H1 (cell line): ENCODE measurements at regions not wholly inside any gene's neighbourhood (a gene's known extent, or its start where the extent isn't known, plus 50 kb on each side); places are given as distances from the start of the nearest gene placed in this dataset.

Experiments
- CTCF ChIA-PET: fragments of 300-600 bp; sonication (Branson Sonifier 250); formaldehyde crosslinking; loops from one replicate; lab custom pipeline; 2021; ENCODE audit not compliant: partially characterized antibody; lab: Charles Lee
- POLR2A ChIA-PET: fragments of 300-600 bp; sonication (Branson Sonifier 250); formaldehyde crosslinking; loops from one replicate; lab custom pipeline; 2021; ENCODE audit warnings: inconsistent platforms; ENCODE audit not compliant: partially characterized antibody; lab: Charles Lee
- DNase-seq, 2 experiments: peaks; one replicate each; pipeline versions ENCODE4 v3.0.0 to v3.0.0-alpha.2; 2010 to 2022; ENCODE audit warnings: low spot score in 2 of 2, low read depth in 1 of 2, mixed read lengths in 1 of 2
- FAIRE-seq: peaks from 2 replicates; lab custom pipeline; 2011; peaks lifted over from hg19 to GRCh38; lab: Jason Lieb, UNC
- H2AFZ ChIP-seq: 2 replicates; pipeline ENCODE4 v1.8.1; 2012; ENCODE audit warnings: low read length, inconsistent platforms
- H2AK5ac ChIP-seq: 2 replicates; pipeline ENCODE4 v1.6.1; 2013; ENCODE audit warnings: low read depth, low read length
- H2BK120ac ChIP-seq: replicated peaks from 2 replicates; pipeline ENCODE3; 2013; ENCODE audit warnings: low read depth, low read length, inconsistent platforms
- H2BK12ac ChIP-seq: 2 replicates; pipeline ENCODE4 v1.6.1; 2013; ENCODE audit warnings: low read depth, low read length
- H2BK15ac ChIP-seq: 2 replicates; pipeline ENCODE4 v1.6.1; 2013; ENCODE audit warnings: low read length
- H2BK20ac ChIP-seq: 2 replicates; pipeline ENCODE4 v1.6.1; 2013; ENCODE audit warnings: low read length
- H2BK5ac ChIP-seq: 2 replicates; pipeline ENCODE4 v1.6.1; 2013; ENCODE audit warnings: low read depth, low read length
- H3K14ac ChIP-seq: 2 replicates; pipeline ENCODE4 v1.6.1; 2013; ENCODE audit warnings: inconsistent platforms; ENCODE audit not compliant: insufficient read length
- H3K18ac ChIP-seq: 2 replicates; pipeline ENCODE4 v1.6.1; 2013; ENCODE audit warnings: low read length; ENCODE audit errors: extremely low read depth
- H3K23ac ChIP-seq: 2 replicates; pipeline ENCODE4 v1.6.1; 2013; ENCODE audit warnings: inconsistent platforms; ENCODE audit not compliant: insufficient read length
- H3K23me2 ChIP-seq: 2 replicates; pipeline ENCODE4 v1.6.1; 2013; ENCODE audit warnings: low read depth, low read length
- H3K27ac ChIP-seq: 2 replicates; pipeline ENCODE4 v1.6.1; 2011; ENCODE audit warnings: low read depth, low read length, inconsistent platforms
- H3K27me3 ChIP-seq, 4 experiments: replicated peaks in 1 of 4; 1 replicate in 1 of 4; 2 replicates in 3 of 4; pipeline versions ENCODE4 v1.6.1 to v1.8.1; 2011 to 2013; ENCODE audit warnings: low read length in 3 of 4, mild to moderate bottlenecking in 3 of 4, inconsistent platforms in 2 of 4, mixed read lengths in 2 of 4, moderate library complexity in 1 of 4; ENCODE audit not compliant: control insufficient read depth in 3 of 4, insufficient read depth in 3 of 4; ENCODE audit errors: extremely low read depth in 1 of 4
- H3K36me3 ChIP-seq, 4 experiments: 2 replicates each; pipeline versions ENCODE4 v1.6.1 to v1.8.1; 2011 to 2013; ENCODE audit warnings: mild to moderate bottlenecking in 4 of 4, low read length in 3 of 4, moderate library complexity in 2 of 4, control low read depth in 1 of 4, inconsistent platforms in 1 of 4; ENCODE audit not compliant: insufficient read depth in 4 of 4, control insufficient read depth in 2 of 4
- H3K4ac ChIP-seq: replicated peaks from 2 replicates; pipeline ENCODE3; 2013; ENCODE audit warnings: low read length, low read depth, mixed read lengths, inconsistent platforms; ENCODE audit not compliant: insufficient read length
- H3K4me1 ChIP-seq, 4 experiments: replicated peaks in 1 of 4; 1 replicate in 1 of 4; 2 replicates in 3 of 4; pipeline versions ENCODE4 v1.6.1 to v1.8.1; 2011 to 2013; ENCODE audit warnings: low read length in 3 of 4, inconsistent platforms in 2 of 4, mixed read lengths in 1 of 4; ENCODE audit not compliant: insufficient read depth in 4 of 4, control insufficient read depth in 3 of 4
- H3K4me2 ChIP-seq, 2 experiments: 2 replicates each; pipeline versions ENCODE4 v1.6.1 to v1.8.1; 2011 to 2013; ENCODE audit warnings: low read depth in 2 of 2, low read length in 2 of 2, control low read depth in 1 of 2, inconsistent platforms in 1 of 2, mild to moderate bottlenecking in 1 of 2; ENCODE audit not compliant: insufficient read depth in 1 of 2
- H3K4me3 ChIP-seq, 4 experiments: fragments of 200-600, 300-600 bp in 1 of 4; sonication (generic), shearing (Covaris generic), sonication (Bioruptor Twin) in 1 of 4; 2 replicates each; pipeline versions ENCODE4 v1.5.1 to v1.8.1; 2011 to 2016; ENCODE audit warnings: low read length in 4 of 4, low read depth in 3 of 4, control low read depth in 2 of 4, inconsistent platforms in 2 of 4, mild to moderate bottlenecking in 2 of 4, mixed read lengths in 1 of 4, moderate library complexity in 1 of 4; ENCODE audit not compliant: insufficient read depth in 2 of 4; ENCODE audit errors: extremely low read depth in 1 of 4
- H3K56ac ChIP-seq: replicated peaks from 2 replicates; pipeline ENCODE3; 2013; ENCODE audit warnings: low read depth, mild to moderate bottlenecking, mixed read lengths, low read length, inconsistent platforms; ENCODE audit not compliant: insufficient read length
- H3K79me1 ChIP-seq: 2 replicates; pipeline ENCODE4 v1.6.1; 2013; ENCODE audit warnings: low read depth, low read length, control low read depth
- H3K79me2 ChIP-seq, 2 experiments: 2 replicates each; pipeline versions ENCODE4 v1.6.1 to v1.8.1; 2012 to 2013; ENCODE audit warnings: low read length in 2 of 2, mild to moderate bottlenecking in 2 of 2, inconsistent platforms in 1 of 2; ENCODE audit not compliant: insufficient read depth in 2 of 2, control insufficient read depth in 1 of 2
- H3K9ac ChIP-seq, 4 experiments: replicated peaks in 1 of 4; 1 replicate in 1 of 4; 2 replicates in 3 of 4; pipeline versions ENCODE4 v1.6.1 to v1.8.1; 2011 to 2013; ENCODE audit warnings: low read depth in 3 of 4, low read length in 3 of 4, control low read depth in 2 of 4, mild to moderate bottlenecking in 2 of 4, moderate library complexity in 2 of 4, inconsistent platforms in 1 of 4; ENCODE audit errors: extremely low read depth in 1 of 4
- H3K9me3 ChIP-seq, 2 experiments: 2 replicates each; pipeline versions ENCODE4 v1.6.1 to v1.8.1; 2012 to 2013; ENCODE audit warnings: mild to moderate bottlenecking in 2 of 2, moderate library complexity in 2 of 2, control low read depth in 1 of 2, inconsistent platforms in 1 of 2, low read depth in 1 of 2, low read length in 1 of 2, mixed read lengths in 1 of 2; ENCODE audit not compliant: insufficient read depth in 2 of 2
- H4K20me1 ChIP-seq, 2 experiments: replicated peaks in 1 of 2; 2 replicates each; pipeline versions ENCODE3 to v1.8.1; 2011 to 2013; ENCODE audit warnings: inconsistent platforms in 2 of 2, low read length in 2 of 2, mild to moderate bottlenecking in 1 of 2; ENCODE audit not compliant: insufficient read depth in 2 of 2, control insufficient read depth in 1 of 2
- H4K5ac ChIP-seq: 2 replicates; pipeline ENCODE4 v1.6.1; 2013; ENCODE audit warnings: low read length, low read depth, mixed read lengths, inconsistent platforms; ENCODE audit not compliant: insufficient read length
- H4K8ac ChIP-seq: 2 replicates; pipeline ENCODE4 v1.8.0; 2013; ENCODE audit warnings: mild to moderate bottlenecking, moderate library complexity, low read length, inconsistent platforms; ENCODE audit not compliant: insufficient read depth; ENCODE audit errors: extremely low read depth
- H4K91ac ChIP-seq: replicated peaks from 2 replicates; pipeline ENCODE3; 2013; ENCODE audit warnings: low read length, mixed read lengths, inconsistent platforms; ENCODE audit not compliant: insufficient read length
- CTCF ChIP-seq, 3 experiments: IDR thresholded peaks; 1 replicate in 2 of 3; 2 replicates in 1 of 3; pipeline versions ENCODE4 v1.5.1 to v1.6.1; 2011; ENCODE audit warnings: low read length in 3 of 3, mild to moderate bottlenecking in 3 of 3, inconsistent platforms in 2 of 3, low read depth in 1 of 3, moderate library complexity in 1 of 3; ENCODE audit not compliant: insufficient read depth in 1 of 3; ENCODE audit errors: control extremely low read depth in 1 of 3
- NANOG ChIP-seq: IDR thresholded peaks from 2 replicates; pipeline ENCODE4 v1.6.1; 2011; ENCODE audit warnings: low read length, low read depth, mild to moderate bottlenecking, inconsistent platforms; ENCODE audit not compliant: insufficient read depth, poor library complexity, severe bottlenecking
- WGBS, 2 experiments: shearing (Covaris generic) in 1 of 2; methylation state at CpG; one replicate each; pipeline versions ENCODE4 v1.1.6 to v1.1.7; 2013 to 2015; ENCODE audit warnings: low lambda C conversion rate in 2 of 2, mixed read lengths in 2 of 2, inconsistent platforms in 1 of 2, low coverage in 1 of 2, missing lambda C conversion rate in 1 of 2; ENCODE audit not compliant: insufficient replicate concordance in 2 of 2, insufficient coverage in 1 of 2, insufficient read length in 1 of 2; ENCODE audit errors: extremely low coverage in 1 of 2, missing lambda C conversion rate in 1 of 2; 5-methylcytosine and 5-hydroxymethylcytosine counted together

DNA sequence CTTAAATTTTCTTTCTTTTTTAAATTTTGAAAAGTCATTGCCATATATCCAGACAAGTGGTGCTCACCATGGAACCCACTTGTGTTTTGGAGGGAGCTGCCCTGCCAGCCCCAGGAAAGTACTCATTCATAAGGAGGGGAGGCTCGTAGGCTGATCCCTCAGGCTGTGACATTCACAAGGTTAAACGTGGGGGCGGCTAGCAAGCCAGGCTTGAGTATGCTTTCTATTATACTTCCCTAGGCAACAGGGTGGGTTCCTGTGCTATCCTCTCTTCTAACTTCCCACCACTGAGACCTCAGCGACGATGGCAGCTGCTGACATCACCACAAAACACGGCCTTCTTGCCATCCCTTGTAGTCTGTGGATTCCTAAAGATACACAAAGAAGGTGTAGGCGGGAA lies 160.5 kb upstream of the C2CD4B start:
- Histone ChIP-seq H2AK5ac (no peak overlapping the region), H3K4me3 (no peak overlapping the region), H3K36me3 (no peaks in the 10 kb centered on the region), H3K4me1 (peaks cover 0 to 3% (median 0%) of the 10 kb centered on the region in 4 experiments; a peak in 1 of 7 replicates), H3K79me1 (no peaks in the 10 kb centered on the region), H3K27ac (no peak overlapping the region), H2BK120ac (no peak overlapping the region), H2BK20ac (no peak overlapping the region), H3K56ac (no peak overlapping the region), H2BK15ac (no peak overlapping the region), H4K91ac (no peak overlapping the region), H3K9me3 (no peaks in the 10 kb centered on the region), H3K4me2 (no peak overlapping the region), H3K14ac (no peak overlapping the region), H4K8ac (no peak overlapping the region), H3K23ac (no peak overlapping the region), H3K27me3 (no peaks in the 10 kb centered on the region), H3K18ac (no peak overlapping the region), H4K5ac (no peak overlapping the region), H3K23me2 (no peaks in the 10 kb centered on the region), H2BK12ac (no peak overlapping the region), H3K79me2 (no peaks in the 10 kb centered on the region), H2AFZ (no peak overlapping the region), H4K20me1 (no peaks in the 10 kb centered on the region), H3K4ac (no peak overlapping the region), H3K9ac (no peak overlapping the region), H2BK5ac (no peak overlapping the region)
- 78% methylated on average over 7 of the region's 7 CpGs; no CpG with 5 or more reads in 1 of the 2 experiments for WGBS, 2 experiments
- FAIRE-seq (no peak), DNase-seq (no peak)
- ChIA-PET CTCF (interaction anchor here (1.7 kb wide), 1 partner anchor 19 kb away, joined by 3 read pairs; no protein-coding TSS in a partner anchor), POLR2A (no interaction called here)
- no peak for TF ChIP-seq NANOG
- no peak for TF ChIP-seq CTCF (IDR thresholded peaks at IDR 0.05; ENCODE audit: control extremely low read depth in 1 of 3, insufficient read depth in 1 of 3, low read depth in 1 of 3, low read length in 3 of 3)
